NCI-H2107 (cell line): ENCODE measurements at regions not wholly inside any gene's neighbourhood (a gene's known extent, or its start where the extent isn't known, plus 50 kb on each side); places are given as distances from the start of the nearest gene placed in this dataset.

Experiments
- DNase-seq: peaks from one replicate; lab custom pipeline; 2025; lab: John Stamatoyannopoulos, UW

DNA sequence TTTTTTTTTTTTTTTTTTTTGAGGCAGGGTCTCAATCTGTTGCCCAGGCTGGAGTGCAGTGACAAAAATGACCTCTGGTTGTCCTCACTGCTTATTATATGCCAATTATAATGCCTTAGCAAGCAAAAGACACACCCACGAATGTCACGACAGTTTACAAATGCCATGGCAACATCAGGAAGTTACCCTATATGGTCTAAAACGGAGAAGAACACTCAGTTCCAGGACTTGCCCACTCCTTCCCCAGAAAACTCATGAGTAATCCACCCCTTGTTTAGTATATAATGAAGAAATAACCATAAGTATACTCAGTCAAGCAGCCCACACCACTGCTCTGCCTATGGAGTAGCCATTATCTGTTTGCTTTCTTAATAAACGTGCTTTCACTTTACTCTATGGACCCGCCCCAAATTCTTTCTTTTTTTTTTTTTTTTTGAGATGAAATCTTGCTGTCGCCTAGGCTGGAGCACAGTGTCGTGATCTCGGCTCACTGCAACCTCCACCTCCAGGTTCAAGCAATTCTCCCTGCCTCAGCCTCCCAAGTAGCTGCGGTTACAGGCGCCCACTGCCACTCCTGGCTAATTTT lies 106.2 kb downstream of the SMIM20 start:
- no peak for DNase-seq

DNA sequence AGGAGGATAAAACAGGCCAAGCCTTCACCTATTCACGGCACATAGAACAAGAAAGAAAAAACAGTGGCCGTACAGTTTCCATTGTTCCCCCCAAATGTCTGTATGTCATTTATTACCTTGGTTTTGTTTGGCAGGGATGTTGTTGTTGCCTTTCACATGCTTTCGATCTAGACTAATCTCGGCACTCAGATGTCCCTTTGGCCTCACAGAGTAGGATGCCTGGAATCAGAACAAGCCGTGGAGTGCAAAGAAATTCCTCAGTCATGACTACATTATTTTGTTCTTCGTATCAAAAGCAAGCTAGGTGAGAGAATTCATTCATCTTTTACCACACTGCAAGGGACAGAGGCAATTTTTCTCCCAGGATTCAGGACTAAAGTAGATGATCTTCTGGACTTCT lies 106.9 kb downstream of the SMIM20 start:
- no peak for DNase-seq

DNA sequence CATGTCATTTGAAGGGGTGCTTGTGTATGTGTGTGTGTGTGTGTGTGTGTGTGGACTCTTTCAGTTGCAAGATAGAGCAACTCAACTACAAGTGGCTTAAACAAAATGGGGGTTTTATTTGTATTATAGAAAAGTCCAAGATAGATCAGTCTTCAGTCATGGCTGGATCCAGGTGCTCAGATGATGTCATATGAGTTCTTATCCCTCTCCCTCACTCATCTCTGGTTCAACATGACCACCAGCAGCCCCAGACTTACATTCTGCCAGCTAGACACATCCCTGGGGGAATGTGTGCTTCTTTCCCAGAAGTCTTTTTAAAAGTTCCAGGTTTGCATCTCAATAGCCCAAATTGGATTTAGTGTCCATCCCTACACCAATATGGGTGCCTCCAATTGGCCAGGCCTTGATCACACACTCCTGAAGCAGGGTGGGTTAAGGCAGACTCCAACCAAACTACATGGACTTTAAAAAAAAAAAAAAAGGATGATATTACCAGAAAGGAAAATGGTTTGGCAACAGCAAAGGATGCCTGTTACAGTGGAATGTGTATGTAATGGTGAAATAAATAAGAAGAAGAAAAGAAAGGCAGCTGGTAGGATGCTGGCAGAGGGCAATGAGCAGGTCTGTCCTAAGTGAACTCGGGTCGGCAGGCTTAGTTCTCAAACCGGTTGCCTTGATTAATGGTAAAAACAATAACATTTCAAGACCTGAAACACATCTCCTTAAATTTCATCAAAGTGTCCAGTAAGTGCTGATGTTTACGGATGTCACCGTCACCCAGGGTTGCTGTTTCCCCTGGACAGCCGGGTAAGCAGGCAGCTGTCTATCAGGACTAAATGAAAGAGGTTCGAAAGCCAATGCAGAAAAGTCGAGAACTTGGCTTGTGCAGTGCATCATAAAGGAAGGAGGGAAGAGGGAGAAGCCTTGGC lies 107.7 kb downstream of the SMIM20 start:
- DNase-seq: no peak

DNA sequence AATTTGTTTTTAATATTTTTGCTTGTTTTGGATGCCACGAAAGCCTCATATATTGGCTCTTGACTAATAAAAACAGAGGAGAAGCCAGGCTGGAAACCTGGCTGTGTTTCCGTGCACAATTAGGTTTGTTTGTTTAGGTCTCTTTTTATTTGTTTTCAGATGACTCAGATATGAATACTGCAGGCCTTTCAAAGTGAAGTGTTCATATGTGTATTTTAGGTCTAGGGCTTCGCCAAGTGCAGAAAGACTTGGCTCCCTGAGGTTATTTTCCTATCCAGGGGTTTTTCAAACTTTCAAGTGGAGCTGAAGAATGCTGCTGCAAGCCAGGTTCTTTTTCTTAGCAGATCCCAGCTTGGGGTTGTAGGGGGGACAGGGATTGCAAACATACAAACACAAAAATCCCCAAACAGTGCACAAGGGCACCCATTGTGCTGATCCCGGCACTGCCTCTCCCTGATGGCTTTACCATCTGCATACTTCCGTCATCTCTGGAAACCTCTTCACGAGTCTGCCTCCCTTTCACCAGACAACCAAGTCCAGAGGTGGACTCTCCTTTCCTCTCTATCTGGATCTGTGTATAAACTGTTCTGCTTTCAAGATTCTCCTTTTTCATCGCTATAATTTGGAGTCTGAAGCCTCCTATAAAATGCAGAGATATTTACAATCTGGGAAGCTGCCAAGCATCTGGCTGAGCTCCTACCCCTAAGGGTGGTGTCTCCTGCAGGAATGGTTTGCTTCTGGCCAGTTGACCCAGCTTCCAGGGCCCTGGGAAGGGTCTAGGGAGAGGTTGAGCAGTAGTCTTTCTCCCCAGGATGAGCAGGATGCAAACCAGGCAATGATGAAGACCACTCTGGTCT lies 108.6 kb downstream of the SMIM20 start:
- DNase-seq: no peak

GRCh38 chr4:26023203-26023972 lies 109.4 kb downstream of the SMIM20 start:
- no peak for DNase-seq

- DNase-seq: no peak
These were observed 110.1 kb downstream of the SMIM20 start for GRCh38 chr4:26024079-26024478.

GRCh38 chr4:26028133-26028792 lies 114.2 kb downstream of the SMIM20 start:
- DNase-seq: no peak

DNA sequence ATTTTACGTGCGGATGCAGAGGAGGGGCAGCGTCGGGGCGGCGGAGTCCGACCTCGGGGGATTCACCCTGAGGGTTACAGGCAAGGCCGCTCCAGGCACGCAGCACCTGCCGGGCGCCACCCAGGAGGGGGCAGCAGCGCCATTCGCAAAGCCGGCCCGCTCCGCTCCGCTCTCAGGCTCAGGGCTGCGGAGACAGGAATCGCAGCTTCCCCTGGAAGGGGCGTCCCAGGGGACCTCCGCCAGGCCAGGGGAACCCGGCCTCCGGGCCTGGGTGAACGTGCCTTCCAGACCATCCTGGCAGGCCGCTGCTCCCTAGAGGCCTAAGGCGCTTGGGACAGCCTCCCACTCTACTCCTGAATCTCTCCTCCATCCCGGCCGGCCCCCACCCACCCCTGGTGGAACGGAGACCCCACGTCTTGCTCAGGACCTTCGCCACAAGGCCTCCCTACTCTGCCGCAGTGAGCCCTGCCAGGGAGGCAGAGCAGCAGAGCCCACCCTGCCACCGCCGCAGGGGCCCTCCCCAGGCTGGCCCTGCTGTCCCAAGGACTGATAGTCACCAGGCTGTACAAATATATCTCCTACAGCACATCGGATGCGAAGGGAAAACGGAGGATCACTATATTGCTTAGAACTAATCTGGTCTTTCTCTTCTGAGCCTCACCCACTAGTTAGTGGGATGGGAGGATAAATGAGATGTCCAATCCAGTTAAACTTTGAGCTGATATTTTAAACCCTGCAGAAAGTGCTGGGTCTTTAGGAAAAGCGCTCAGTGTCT lies 115.0 kb downstream of the SMIM20 start:
- peak; percentile 0 for DNase-seq

DNA sequence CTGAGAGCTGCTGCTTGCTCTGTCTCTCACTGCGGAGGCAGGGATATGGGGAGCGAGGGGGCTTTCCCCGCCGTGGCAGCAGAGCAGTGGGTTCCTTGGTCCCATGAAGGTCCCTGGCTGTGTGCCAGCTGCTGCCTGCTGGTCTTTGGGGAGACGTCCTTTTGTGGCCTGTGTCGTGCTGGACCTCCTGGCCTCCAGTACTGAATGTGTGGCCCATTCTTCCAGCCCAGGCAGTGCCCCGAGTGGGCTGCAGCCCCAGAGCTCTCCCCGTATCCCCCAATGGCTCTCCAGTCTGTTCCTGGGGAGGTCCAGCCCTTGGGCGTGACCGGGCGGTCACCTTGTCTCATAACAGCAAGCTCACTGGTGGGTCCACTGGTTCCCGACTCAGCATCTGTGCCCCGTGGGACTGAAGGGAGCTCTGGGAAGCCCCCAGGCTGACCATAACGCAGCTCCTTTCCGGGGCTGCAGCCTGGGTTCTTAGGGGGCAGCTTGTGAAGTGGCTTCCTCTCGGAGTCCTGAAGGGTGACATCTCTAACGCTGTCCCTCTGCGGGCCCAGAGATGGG lies 115.6 kb downstream of the SMIM20 start:
- no peak for DNase-seq

DNA sequence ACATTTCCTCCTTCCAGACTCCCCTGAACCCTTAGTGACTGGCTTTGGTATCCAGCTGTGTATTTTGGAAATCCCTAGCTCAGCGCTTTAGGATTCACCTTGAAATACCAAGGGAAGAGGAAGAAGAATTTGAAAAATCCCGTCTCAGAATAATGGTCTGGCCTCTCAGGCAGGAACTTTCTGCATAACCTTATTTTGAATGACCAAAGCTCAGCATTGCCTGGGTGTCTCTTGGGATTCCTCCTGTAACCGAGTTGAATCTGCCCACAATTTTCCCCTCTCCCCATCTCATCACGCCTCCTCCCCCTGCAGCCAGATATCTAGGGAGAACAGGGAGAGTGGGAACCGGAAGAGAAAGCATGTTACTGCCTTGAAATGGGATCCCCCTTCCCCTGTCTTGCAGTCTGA lies 116.2 kb downstream of the SMIM20 start:
- no peak for DNase-seq

DNA sequence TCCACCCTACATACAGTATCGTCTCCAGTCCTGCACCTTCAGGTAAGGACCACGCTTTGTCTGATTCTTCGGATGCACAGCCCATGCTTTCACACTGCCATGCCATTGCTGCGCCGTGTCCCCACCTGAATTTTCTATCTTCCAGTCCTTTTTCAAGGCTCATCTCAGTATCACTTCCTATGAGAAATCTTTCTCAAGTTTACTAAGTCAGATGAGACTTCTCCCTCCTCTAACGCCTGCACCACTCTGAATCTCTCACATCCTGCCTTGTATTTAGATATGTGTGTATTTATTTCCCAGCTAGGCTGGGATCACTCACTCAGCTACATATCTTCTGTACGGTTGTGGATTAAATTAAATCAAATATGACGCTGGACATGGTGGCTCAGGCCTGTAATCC lies 116.8 kb downstream of the SMIM20 start:
- no peak for DNase-seq

- no peak for DNase-seq
These were observed 117.7 kb downstream of the SMIM20 start for GRCh38 chr4:26031704-26032103.

DNA sequence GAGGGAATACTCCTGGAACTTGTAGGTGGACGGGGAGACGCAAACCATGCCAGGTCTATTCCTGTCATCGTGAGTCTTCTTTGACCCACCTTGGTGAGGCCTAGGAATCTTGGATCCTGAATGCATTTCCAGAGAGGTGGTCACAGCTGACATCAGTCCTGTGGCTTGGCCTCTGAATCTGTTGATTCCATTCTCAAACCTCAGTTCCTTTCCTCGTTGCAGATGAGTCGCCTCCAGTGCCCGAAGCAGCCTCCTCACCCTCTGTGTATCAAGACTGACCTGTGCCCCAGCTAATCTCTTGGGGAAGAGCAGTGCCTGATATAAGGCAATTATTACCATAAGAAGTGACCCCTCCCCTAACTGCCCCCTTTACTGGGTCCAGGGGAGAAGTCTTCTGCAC lies 118.1 kb downstream of the SMIM20 start:
- DNase-seq: no peak

DNA sequence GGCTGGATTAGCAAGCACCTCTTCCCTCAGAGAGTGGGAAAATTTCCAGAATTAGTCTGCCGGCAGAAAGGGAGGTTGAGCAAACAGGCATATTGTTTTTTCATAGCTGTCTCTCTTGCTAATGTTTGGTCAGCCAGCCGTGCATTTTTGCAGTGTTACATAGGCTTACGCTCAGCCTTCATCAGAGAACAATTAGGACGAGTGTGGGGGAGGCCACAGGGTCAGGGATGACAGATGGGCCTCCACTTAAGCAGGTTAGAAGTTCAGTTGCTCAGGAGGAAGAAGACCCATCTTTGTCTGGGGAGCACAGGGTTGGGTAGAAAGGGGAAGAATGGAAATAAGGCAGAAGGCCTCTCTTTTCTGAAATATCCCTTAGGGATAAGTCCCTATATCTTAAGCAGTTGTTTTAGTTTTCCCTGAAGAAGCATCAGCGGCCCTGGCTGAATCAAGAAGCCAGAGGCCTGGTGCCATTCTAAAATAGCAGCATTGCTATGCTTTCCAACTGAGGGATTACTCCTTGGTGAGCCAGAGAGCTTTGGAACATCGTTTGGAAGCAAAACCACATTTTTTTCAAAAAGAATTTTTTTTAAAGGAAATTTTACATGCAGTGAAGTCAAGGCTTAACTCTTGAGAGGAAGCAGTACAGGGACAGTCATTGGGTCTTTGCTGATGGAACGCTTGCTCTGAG lies 118.8 kb downstream of the SMIM20 start:
- no peak for DNase-seq

DNA sequence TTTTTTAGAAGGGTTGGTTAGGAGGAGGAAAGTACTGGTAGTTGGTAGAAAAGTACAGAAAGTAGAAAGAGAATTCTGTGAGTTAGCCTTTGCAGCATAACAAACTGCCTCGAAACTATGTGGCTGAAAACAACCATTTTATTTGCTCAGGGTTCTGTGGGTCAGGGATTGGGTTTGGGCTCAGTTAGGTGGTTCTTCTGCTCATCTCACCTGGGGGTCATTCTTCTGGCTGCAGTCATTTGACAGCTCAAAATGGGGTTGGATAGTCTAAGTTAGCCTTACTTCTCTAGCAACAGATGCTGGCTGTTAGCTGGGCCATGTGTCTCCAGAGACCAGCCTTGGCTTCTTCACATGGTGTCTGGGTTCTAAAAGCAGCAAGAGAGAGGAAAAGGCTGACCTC lies 119.4 kb downstream of the SMIM20 start:
- DNase-seq: no peak

DNA sequence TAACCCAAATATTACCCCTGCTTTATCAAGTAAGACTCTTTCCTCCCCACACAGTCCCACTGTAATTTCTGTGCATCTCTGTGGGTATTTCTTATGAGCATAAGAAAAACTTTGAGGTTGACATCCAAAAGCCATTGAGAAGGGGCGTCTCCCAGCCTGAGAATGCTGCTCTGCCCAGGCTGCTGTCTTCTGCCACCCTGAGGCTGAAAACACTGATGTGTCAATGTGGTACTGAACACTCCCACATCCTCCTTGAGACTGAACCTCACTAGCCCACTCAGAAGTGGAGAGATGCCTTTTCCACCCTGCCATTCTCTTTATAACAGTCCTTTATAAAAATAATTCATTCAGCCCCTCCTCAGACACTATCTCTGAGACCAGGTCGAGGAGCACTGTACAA lies 120.8 kb downstream of the SMIM20 start:
- DNase-seq: no peak

DNA sequence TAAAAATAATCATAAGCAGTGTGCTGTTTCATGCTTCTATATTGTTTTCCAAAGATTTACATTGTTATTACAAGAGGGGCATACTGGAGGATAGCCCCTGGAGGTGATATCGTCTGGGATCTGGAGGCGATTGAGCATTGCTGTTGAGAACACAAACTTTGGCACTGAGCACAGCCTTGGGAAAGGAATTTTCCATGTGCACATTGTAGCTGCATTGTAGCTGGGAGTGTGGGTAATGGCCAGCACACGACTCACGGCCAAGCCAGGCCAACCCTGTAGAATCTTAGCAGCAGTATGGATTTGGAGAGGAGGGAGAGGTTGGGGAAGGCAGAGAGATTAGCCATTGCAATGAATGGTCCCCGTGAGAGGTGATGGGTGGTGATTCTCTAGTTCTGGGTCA lies 121.9 kb downstream of the SMIM20 start:
- DNase-seq: no peak

DNA sequence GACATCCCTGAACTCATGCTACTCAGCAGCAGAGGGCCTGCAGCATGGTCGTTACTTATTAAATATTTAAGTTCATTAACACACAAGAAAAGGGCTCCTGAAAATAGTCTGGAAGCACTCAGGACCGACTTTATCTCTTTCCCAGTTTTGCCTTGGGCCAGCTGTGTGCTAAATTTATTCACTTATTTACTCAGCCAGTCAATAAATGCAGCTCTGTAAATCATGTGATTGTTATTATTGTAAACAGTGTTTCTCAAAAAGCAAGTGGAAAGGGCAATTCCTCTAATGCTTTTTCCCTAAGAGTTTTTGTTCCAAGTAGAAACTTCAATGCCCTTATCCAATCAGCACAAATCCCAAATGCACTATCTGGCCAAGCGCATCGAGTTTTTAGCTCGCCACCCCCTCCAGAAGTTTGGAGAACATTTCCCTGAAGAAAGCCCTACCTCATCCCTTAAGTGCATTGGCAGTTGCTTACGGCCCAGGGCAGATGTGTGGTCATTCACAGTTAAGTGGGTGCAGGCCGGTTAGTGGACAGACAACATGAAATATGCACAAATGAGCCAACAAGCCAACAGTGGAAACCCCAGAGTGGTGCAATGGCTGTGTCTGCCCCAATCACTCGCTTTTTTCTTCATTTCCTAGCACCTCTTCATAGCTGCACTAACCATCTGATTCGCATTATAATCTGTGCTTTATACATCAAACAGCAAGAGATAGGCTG lies 125.8 kb downstream of the SMIM20 start:
- no peak for DNase-seq

- DNase-seq: no peak
These were observed 130.5 kb downstream of the SMIM20 start for GRCh38 chr4:26044524-26044923.
